NB4 (cell line): ENCODE measurements at regions not wholly inside any gene's neighbourhood (a gene's known extent, or its start where the extent isn't known, plus 50 kb on each side); places are given as distances from the start of the nearest gene placed in this dataset.
"Not testable (repeated sequence)": the region's sequence is repeated elsewhere in the genome, so short reads cannot be mapped to it uniquely, and the experiment has no call there.

Experiments used
- DNase-seq: peaks from one replicate; pipeline ENCODE4 v3.0.0; 2010; ENCODE audit warnings: low read depth
- H3K4me3 ChIP-seq: one replicate; pipeline ENCODE4 v1.5.1; 2011; ENCODE audit warnings: mild to moderate bottlenecking, low read depth, low read length, moderate library complexity
- MYC ChIP-seq: IDR thresholded peaks from 2 replicates; pipeline ENCODE4 v1.6.1; 2011; ENCODE audit warnings: low read depth, low read length
- POLR2A ChIP-seq: IDR thresholded peaks from 2 replicates; pipeline ENCODE4 v1.6.1; 2011; ENCODE audit warnings: mild to moderate bottlenecking; ENCODE audit not compliant: insufficient read length; ENCODE audit errors: extremely low read depth
- TF ChIP-seq, protein P1 (sequence below): IDR thresholded peaks from one replicate; pipeline ENCODE4 v1.5.1; 2012; ENCODE audit warnings: low read depth, low read length
- TF ChIP-seq, protein P2 (sequence below): IDR thresholded peaks from 2 replicates; pipeline ENCODE4 v1.6.1; 2011; ENCODE audit warnings: low read depth, low read length

GRCh38 chr9:75551861-75552260 lies 338.6 kb upstream of the PCSK5 start:
- no peak overlapping the region for H3K4me3 ChIP-seq
- TF ChIP-seq MYC = no peak
- TF ChIP-seq, protein P1, sequence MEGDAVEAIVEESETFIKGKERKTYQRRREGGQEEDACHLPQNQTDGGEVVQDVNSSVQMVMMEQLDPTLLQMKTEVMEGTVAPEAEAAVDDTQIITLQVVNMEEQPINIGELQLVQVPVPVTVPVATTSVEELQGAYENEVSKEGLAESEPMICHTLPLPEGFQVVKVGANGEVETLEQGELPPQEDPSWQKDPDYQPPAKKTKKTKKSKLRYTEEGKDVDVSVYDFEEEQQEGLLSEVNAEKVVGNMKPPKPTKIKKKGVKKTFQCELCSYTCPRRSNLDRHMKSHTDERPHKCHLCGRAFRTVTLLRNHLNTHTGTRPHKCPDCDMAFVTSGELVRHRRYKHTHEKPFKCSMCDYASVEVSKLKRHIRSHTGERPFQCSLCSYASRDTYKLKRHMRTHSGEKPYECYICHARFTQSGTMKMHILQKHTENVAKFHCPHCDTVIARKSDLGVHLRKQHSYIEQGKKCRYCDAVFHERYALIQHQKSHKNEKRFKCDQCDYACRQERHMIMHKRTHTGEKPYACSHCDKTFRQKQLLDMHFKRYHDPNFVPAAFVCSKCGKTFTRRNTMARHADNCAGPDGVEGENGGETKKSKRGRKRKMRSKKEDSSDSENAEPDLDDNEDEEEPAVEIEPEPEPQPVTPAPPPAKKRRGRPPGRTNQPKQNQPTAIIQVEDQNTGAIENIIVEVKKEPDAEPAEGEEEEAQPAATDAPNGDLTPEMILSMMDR = no peak
- TF ChIP-seq POLR2A = no peak
- TF ChIP-seq, protein P2, sequence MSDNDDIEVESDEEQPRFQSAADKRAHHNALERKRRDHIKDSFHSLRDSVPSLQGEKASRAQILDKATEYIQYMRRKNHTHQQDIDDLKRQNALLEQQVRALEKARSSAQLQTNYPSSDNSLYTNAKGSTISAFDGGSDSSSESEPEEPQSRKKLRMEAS = no peak
- DNase-seq = no peak

GRCh38 chr9:75552941-75553340 lies 337.5 kb upstream of the PCSK5 start:
- no peak for DNase-seq
- H3K4me3 ChIP-seq = no peak overlapping the region
- TF ChIP-seq, protein P1 = no peak
- TF ChIP-seq POLR2A (no peak), MYC (no peak)
- TF ChIP-seq, protein P2 = no peak

GRCh38 chr9:75566813-75567212 lies 323.7 kb upstream of the PCSK5 start:
- not testable (repeated sequence) for DNase-seq, H3K4me3 ChIP-seq

- DNase-seq = no peak
- TF ChIP-seq POLR2A = no peak
- no peak for TF ChIP-seq MYC
- TF ChIP-seq, protein P1 = no peak
- TF ChIP-seq, protein P2 = no peak
- H3K4me3 ChIP-seq = no peak overlapping the region
Observed at GRCh38 chr9:75570538-75570937, 319.9 kb upstream of the PCSK5 start.

DNA sequence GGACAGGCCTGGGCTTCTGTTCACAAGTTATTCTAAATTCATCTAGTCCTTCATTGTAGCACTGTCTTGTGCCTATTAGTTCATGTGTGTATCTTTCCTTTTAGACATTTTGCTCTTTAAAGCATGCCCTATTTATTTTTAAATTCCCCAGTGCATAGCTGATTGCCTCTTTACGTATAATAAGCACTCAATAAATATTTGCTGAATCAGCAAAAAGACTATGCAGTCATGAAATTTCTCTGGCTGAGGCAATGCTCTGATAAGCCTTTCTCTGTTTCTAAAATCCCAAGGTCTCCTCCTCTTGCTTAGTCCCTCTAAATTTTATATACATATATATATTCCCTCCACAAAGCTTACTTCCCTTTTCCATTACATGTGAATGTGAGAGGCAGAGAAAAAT lies 315.9 kb upstream of the PCSK5 start:
- no peak overlapping the region for H3K4me3 ChIP-seq
- DNase-seq = no peak
- TF ChIP-seq, protein P2 = no peak
- TF ChIP-seq, protein P1 = no peak
- TF ChIP-seq MYC (no peak), POLR2A (no peak)

GRCh38 chr9:75582870-75583269 lies 307.6 kb upstream of the PCSK5 start:
- TF ChIP-seq MYC (no peak), POLR2A (no peak)
- TF ChIP-seq, protein P2 = no peak
- TF ChIP-seq, protein P1 = no peak
- no peak for DNase-seq
- H3K4me3 ChIP-seq = no peak overlapping the region

DNA sequence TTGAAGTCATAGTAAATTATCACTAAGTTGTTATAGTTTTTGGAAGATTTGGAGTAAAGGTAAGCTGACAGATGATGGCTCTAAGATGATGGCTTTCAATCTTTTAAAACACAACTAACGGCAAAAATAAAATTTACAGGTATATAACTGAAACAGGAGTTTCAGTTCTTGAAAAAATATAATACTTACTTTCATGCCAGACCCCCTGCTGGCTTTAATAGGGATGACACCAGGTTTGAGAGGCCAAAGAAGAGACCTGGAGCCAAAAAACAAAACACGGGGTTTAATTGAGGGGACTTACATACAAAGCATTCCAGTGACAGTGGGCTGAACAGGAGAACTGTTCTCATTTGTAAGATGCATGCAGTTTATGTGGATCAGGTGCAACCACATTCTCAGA lies 301.7 kb upstream of the PCSK5 start:
- no peak for DNase-seq
- TF ChIP-seq POLR2A = no peak
- TF ChIP-seq, protein P1 = no peak
- TF ChIP-seq, protein P2 = no peak
- TF ChIP-seq MYC = no peak
- H3K4me3 ChIP-seq = no peak overlapping the region
